ENCODE measurements at regions not wholly inside any gene's neighbourhood (a gene's known extent, or its start where the extent isn't known, plus 50 kb on each side); places are given as distances from the start of the nearest gene placed in this dataset.

- H3K27ac ChIP-seq (ENCODE audit: low read depth in 2 of 2, low read length in 2 of 2): no peak overlapping the region
- intact Hi-C loops (cut with DNase I): no loop called here
- H3K9ac ChIP-seq (ENCODE audit: low read length in 3 of 3): no peak overlapping the region
- no peaks in the 10 kb centered on the region for H3K27me3 ChIP-seq (ENCODE audit: control insufficient read depth, insufficient read depth, low read length)
- TF ChIP-seq CTCF (IDR thresholded peaks at IDR 0.05; ENCODE audit: borderline replicate concordance, extremely low read depth, insufficient read depth): no peak
- no peaks in the 10 kb centered on the region for H3K36me3 ChIP-seq (ENCODE audit: control insufficient read depth in 2 of 3, insufficient read depth in 3 of 3, low read length in 3 of 3)
- no peaks in the 10 kb centered on the region for H3K9me3 ChIP-seq (ENCODE audit: control insufficient read depth in 2 of 3, insufficient read depth in 1 of 3, low read length in 3 of 3)
- FAIRE-seq (no peak), DNase-seq (peak in 3 of 5 donors; percentile 39 to 64 (median 54))
- H3K4me3 ChIP-seq (ENCODE audit: low read length in 3 of 3): no peak overlapping the region
- no peaks in the 10 kb centered on the region for H3K4me1 ChIP-seq (ENCODE audit: control insufficient read depth in 2 of 3, insufficient read depth in 2 of 3, low read depth in 1 of 3, low read length in 3 of 3)
These were observed 205.0 kb upstream of the TAS2R1 start for GRCh38 chr5:9834871-9835770.

GRCh38 chr5:9833871-9834270, 203.7 kb upstream of the TAS2R1 start:
- no peak overlapping the region for H3K27ac ChIP-seq (ENCODE audit: low read depth in 2 of 2, low read length in 2 of 2)
- TF ChIP-seq CTCF (IDR thresholded peaks at IDR 0.05; ENCODE audit: borderline replicate concordance, extremely low read depth, insufficient read depth): no peak
- intact Hi-C loops (cut with DNase I): no loop called here

GRCh38 chr5:9832921-9833320, 202.8 kb upstream of the TAS2R1 start:
- no peak for FAIRE-seq

More at GRCh38 chr5:9833871-9834270, 203.7 kb upstream of the TAS2R1 start:
- no peaks in the 10 kb centered on the region for H3K27me3 ChIP-seq (ENCODE audit: control insufficient read depth, insufficient read depth, low read length)
- H3K9me3 ChIP-seq (ENCODE audit: control insufficient read depth in 2 of 3, insufficient read depth in 1 of 3, low read length in 3 of 3): no peaks in the 10 kb centered on the region
- H3K4me3 ChIP-seq (ENCODE audit: low read length in 3 of 3): no peak overlapping the region
- FAIRE-seq (no peak), DNase-seq (no peak)
- no peaks in the 10 kb centered on the region for H3K4me1 ChIP-seq (ENCODE audit: control insufficient read depth in 2 of 3, insufficient read depth in 2 of 3, low read depth in 1 of 3, low read length in 3 of 3)
- no peaks in the 10 kb centered on the region for H3K36me3 ChIP-seq (ENCODE audit: control insufficient read depth in 2 of 3, insufficient read depth in 3 of 3, low read length in 3 of 3)
- H3K9ac ChIP-seq (ENCODE audit: low read length in 3 of 3): no peak overlapping the region

More at GRCh38 chr5:9832921-9833320, 202.8 kb upstream of the TAS2R1 start:
- Histone ChIP-seq H3K27ac (ENCODE audit: low read depth in 2 of 2, low read length in 2 of 2) (no peak overlapping the region), H3K27me3 (ENCODE audit: control insufficient read depth, insufficient read depth, low read length) (no peaks in the 10 kb centered on the region), H3K4me1 (ENCODE audit: control insufficient read depth in 2 of 3, insufficient read depth in 2 of 3, low read depth in 1 of 3, low read length in 3 of 3) (no peaks in the 10 kb centered on the region), H3K4me3 (ENCODE audit: low read length in 3 of 3) (no peak overlapping the region), H3K9ac (ENCODE audit: low read length in 3 of 3) (no peak overlapping the region), H3K36me3 (ENCODE audit: control insufficient read depth in 2 of 3, insufficient read depth in 3 of 3, low read length in 3 of 3) (no peaks in the 10 kb centered on the region), H3K9me3 (ENCODE audit: control insufficient read depth in 2 of 3, insufficient read depth in 1 of 3, low read length in 3 of 3) (no peaks in the 10 kb centered on the region)
- DNase-seq: no peak
- TF ChIP-seq CTCF (IDR thresholded peaks at IDR 0.05; ENCODE audit: borderline replicate concordance, extremely low read depth, insufficient read depth): no peak
- intact Hi-C loops (cut with DNase I): no loop called here
